CD1c-positive myeloid dendritic cell (primary cell): ENCODE measurements at regions not wholly inside any gene's neighbourhood (a gene's known extent, or its start where the extent isn't known, plus 50 kb on each side); places are given as distances from the start of the nearest gene placed in this dataset.
"Not testable (repeated sequence)": the region's sequence is repeated elsewhere in the genome, so short reads cannot be mapped to it uniquely, and the experiment has no call there.

ENCODE experiments used
- DNase-seq: peaks from one replicate; pipeline ENCODE4 v3.0.0-alpha.2; 2016; ENCODE audit errors: extremely low spot score

- peak; percentile 56 for DNase-seq
These were observed 522.4 kb upstream of the NAALADL2 start for GRCh38 chr3:174336784-174337183.

GRCh38 chr3:174337227-174337626 lies 521.9 kb upstream of the NAALADL2 start:
- peak; percentile 79 for DNase-seq

- DNase-seq: no peak
These were observed 518.2 kb upstream of the NAALADL2 start for GRCh38 chr3:174340624-174341587.

- DNase-seq: no peak
These were observed 517.0 kb upstream of the NAALADL2 start for GRCh38 chr3:174342171-174342570.

- DNase-seq: no peak
These were observed 516.1 kb upstream of the NAALADL2 start for GRCh38 chr3:174342941-174343501.

- no peak for DNase-seq
These were observed 513.0 kb upstream of the NAALADL2 start for GRCh38 chr3:174346141-174346540.

- no peak for DNase-seq
These were observed 512.6 kb upstream of the NAALADL2 start for GRCh38 chr3:174346571-174346970.

GRCh38 chr3:174347474-174348138 lies 511.5 kb upstream of the NAALADL2 start:
- no peak for DNase-seq

- DNase-seq: no peak
These were observed 506.9 kb upstream of the NAALADL2 start for GRCh38 chr3:174352227-174352626.

GRCh38 chr3:174355505-174355904 lies 503.6 kb upstream of the NAALADL2 start:
- peak; percentile 3 for DNase-seq

GRCh38 chr3:174356596-174356995 lies 502.5 kb upstream of the NAALADL2 start:
- DNase-seq: no peak

GRCh38 chr3:174358252-174358651 lies 500.9 kb upstream of the NAALADL2 start:
- DNase-seq: no peak

GRCh38 chr3:174362556-174362955 lies 496.6 kb upstream of the NAALADL2 start:
- no peak for DNase-seq

GRCh38 chr3:174363256-174363655 lies 495.9 kb upstream of the NAALADL2 start:
- no peak for DNase-seq

- no peak for DNase-seq
These were observed 493.3 kb upstream of the NAALADL2 start for GRCh38 chr3:174365796-174366195.

- DNase-seq: not testable (repeated sequence)
These were observed 492.2 kb upstream of the NAALADL2 start for GRCh38 chr3:174366904-174367303.

GRCh38 chr3:174376346-174376745 lies 482.8 kb upstream of the NAALADL2 start:
- DNase-seq: no peak

GRCh38 chr3:174377096-174377495 lies 482.0 kb upstream of the NAALADL2 start:
- no peak for DNase-seq

- no peak for DNase-seq
These were observed 481.4 kb upstream of the NAALADL2 start for GRCh38 chr3:174377684-174378083.

- no peak for DNase-seq
These were observed 476.3 kb upstream of the NAALADL2 start for GRCh38 chr3:174382878-174383277.

- no peak for DNase-seq
These were observed 471.4 kb upstream of the NAALADL2 start for GRCh38 chr3:174387736-174388135.

- peak; percentile 54 for DNase-seq
These were observed 461.3 kb upstream of the NAALADL2 start for GRCh38 chr3:174397848-174398247.

- DNase-seq: no peak
These were observed 460.4 kb upstream of the NAALADL2 start for GRCh38 chr3:174398761-174399160.
